Activated CD8-positive, alpha-beta memory T cell treated with anti-CD3 and anti-CD28 coated beads, Interleukin-2, amount 50 U/mL, for 48 hours (primary cell): ENCODE measurements at regions not wholly inside any gene's neighbourhood (a gene's known extent, or its start where the extent isn't known, plus 50 kb on each side); places are given as distances from the start of the nearest gene placed in this dataset.
"Not testable (repeated sequence)": the region's sequence is repeated elsewhere in the genome, so short reads cannot be mapped to it uniquely, and the experiment has no call there.

Experiments
- DNase-seq: peaks from one replicate; pipeline ENCODE4 v3.0.0-alpha.2; 2020

GRCh38 chr7:114364151-114364550 is 50.5 kb upstream of the FOXP2 start:
- DNase-seq, result no peak

GRCh38 chr7:114363292-114363691 is 51.3 kb upstream of the FOXP2 start:
- DNase-seq, result no peak

- DNase-seq, result no peak
Observed at GRCh38 chr7:114358911-114359310, 55.7 kb upstream of the FOXP2 start.

GRCh38 chr7:114356133-114356532 is 58.5 kb upstream of the FOXP2 start:
- no peak for DNase-seq

- no peak for DNase-seq
Observed at GRCh38 chr7:114354306-114354705, 60.3 kb upstream of the FOXP2 start.

GRCh38 chr7:114345494-114345893 is 69.1 kb upstream of the FOXP2 start:
- DNase-seq, result no peak

- DNase-seq, result no peak
Observed at GRCh38 chr7:114343949-114344708, 70.5 kb upstream of the FOXP2 start.

GRCh38 chr7:114342431-114343179 is 72.0 kb upstream of the FOXP2 start:
- DNase-seq, result no peak

- no peak for DNase-seq
Observed at GRCh38 chr7:114341648-114342047, 73.0 kb upstream of the FOXP2 start.

GRCh38 chr7:114334989-114335388 is 79.6 kb upstream of the FOXP2 start:
- no peak for DNase-seq

- not testable (repeated sequence) for DNase-seq
Observed at GRCh38 chr7:114329458-114329857, 85.2 kb upstream of the FOXP2 start.

- DNase-seq, result no peak
Observed at GRCh38 chr7:114317450-114318098, 97.0 kb upstream of the FOXP2 start.

GRCh38 chr7:114312649-114313048 is 102.0 kb upstream of the FOXP2 start:
- no peak for DNase-seq

GRCh38 chr7:114310345-114311110 is 104.1 kb upstream of the FOXP2 start:
- DNase-seq, result no peak

GRCh38 chr7:114309729-114310128 is 104.9 kb upstream of the FOXP2 start:
- DNase-seq, result no peak

GRCh38 chr7:114303301-114303700 is 111.3 kb upstream of the FOXP2 start:
- no peak for DNase-seq

GRCh38 chr7:114302858-114303257 is 111.8 kb upstream of the FOXP2 start:
- no peak for DNase-seq

GRCh38 chr7:114298011-114298410 is 116.6 kb upstream of the FOXP2 start:
- DNase-seq, result no peak

- no peak for DNase-seq
Observed at GRCh38 chr7:114297121-114297520, 117.5 kb upstream of the FOXP2 start.

GRCh38 chr7:114295522-114295921 is 119.1 kb upstream of the FOXP2 start:
- no peak for DNase-seq

GRCh38 chr7:114294036-114294435 is 120.6 kb upstream of the FOXP2 start:
- no peak for DNase-seq

GRCh38 chr7:114293289-114294012 is 121.2 kb upstream of the FOXP2 start:
- DNase-seq, result no peak
